Cardiac muscle cell (in vitro differentiated cells and primary cell): ENCODE measurements at regions not wholly inside any gene's neighbourhood (a gene's known extent, or its start where the extent isn't known, plus 50 kb on each side); places are given as distances from the start of the nearest gene placed in this dataset.

Source experiments
- DNase-seq, 2 donors: peaks; one replicate each; pipeline versions ENCODE4 v3.0.0 to v3.0.0-alpha.2; 2010 to 2017; ENCODE audit warnings: low read depth in 1 of 2, low spot score in 1 of 2
- H3K27ac ChIP-seq: fragments of 200-600 bp; sonication (generic); 2 replicates; pipeline ENCODE4 v1.5.1; 2016
- H3K27me3 ChIP-seq: fragments of 200-600 bp; sonication (generic); 2 replicates; pipeline ENCODE4 v1.6.0; 2016; ENCODE audit warnings: control low read depth
- H3K36me3 ChIP-seq: fragments of 200-600 bp; sonication (generic); 2 replicates; pipeline ENCODE4 v1.5.1; 2016; ENCODE audit warnings: control low read depth
- H3K4me1 ChIP-seq: fragments of 200-600 bp; sonication (generic); 2 replicates; pipeline ENCODE4 v1.8.1; 2017; ENCODE audit warnings: low read depth, mild to moderate bottlenecking, mixed run types
- H3K4me3 ChIP-seq: fragments of 200-600 bp; sonication (generic); 2 replicates; pipeline ENCODE4 v1.5.1; 2016; ENCODE audit warnings: mild to moderate bottlenecking
- H3K9me3 ChIP-seq: fragments of 200-600 bp; sonication (generic); 2 replicates; pipeline ENCODE4 v1.5.1; 2017; ENCODE audit warnings: low read depth, mild to moderate bottlenecking, control low read depth
- CTCF ChIP-seq: IDR thresholded peaks from 2 replicates; pipeline ENCODE4 v1.5.1; 2012; ENCODE audit warnings: low read depth, mild to moderate bottlenecking, low read length

DNA sequence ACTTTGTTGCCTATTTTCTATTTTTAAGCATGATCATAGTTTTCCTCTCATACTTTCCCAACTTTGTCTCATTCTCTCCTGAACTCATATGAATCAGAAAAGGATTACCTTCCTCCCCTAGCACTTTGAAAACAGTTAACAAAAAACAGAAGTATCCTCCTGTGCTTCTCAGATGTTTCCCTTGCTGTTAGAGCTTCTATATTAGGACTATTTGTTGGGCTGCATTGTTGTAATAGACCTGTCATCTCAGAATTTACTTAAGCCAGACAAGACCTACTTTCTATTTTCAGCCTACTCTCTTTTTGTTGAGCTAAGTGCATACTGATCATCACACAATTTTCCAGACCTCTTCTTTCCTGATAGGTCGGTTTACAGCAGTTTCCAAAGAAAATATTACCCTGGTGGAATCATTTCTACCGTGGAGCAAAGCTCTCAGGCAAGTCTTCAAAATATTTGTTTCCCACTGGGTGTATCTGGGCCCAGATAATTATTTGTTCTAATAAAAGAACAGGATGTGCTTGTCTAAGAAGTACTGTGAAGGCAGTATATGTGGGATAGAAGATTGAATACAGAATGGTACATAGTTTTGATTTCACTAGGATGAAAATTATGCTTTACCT lies 411.9 kb upstream of the KLF6 start:
- no peaks in the 10 kb centered on the region for H3K9me3 ChIP-seq
- TF ChIP-seq CTCF = no peak
- H3K36me3 ChIP-seq = no peaks in the 10 kb centered on the region
- no peak overlapping the region for H3K4me3 ChIP-seq
- peak overlapping the region; percentile 94 for H3K27ac ChIP-seq
- peaks cover 24% of the 10 kb centered on the region for H3K4me1 ChIP-seq
- peak in 1 of 2 donors; percentile 61 for DNase-seq
- H3K27me3 ChIP-seq = no peaks in the 10 kb centered on the region

DNA sequence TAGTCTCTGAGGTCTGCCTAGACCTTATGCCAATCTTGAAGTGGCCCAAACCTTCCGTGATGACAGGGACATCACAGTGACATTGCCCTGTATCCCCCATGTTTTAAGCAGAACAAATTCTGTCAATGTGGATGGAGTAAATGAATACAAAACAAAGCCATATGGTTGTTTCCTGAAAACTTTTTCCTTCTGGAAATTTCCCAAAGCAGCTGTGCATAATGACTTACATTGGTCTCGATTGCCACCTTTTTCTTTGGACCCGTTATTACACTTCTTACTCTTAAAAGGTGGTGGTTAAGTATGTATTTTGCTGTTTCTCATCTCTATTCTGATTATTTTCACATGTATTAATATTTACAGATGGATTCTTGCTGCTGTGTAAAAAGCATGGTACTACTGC lies 411.2 kb upstream of the KLF6 start:
- no peaks in the 10 kb centered on the region for H3K27me3 ChIP-seq

GRCh38 chr10:4195213-4195612 lies 410.2 kb upstream of the KLF6 start:
- Histone ChIP-seq H3K4me1 (peaks cover 24% of the 10 kb centered on the region), H3K9me3 (no peaks in the 10 kb centered on the region), H3K27ac (no peak overlapping the region), H3K4me3 (no peak overlapping the region), H3K36me3 (no peaks in the 10 kb centered on the region), H3K27me3 (no peaks in the 10 kb centered on the region)
- no peak for TF ChIP-seq CTCF
- no peak for DNase-seq

More for the DNA sequence above, 411.2 kb upstream of the KLF6 start:
- H3K4me1 ChIP-seq = peaks cover 24% of the 10 kb centered on the region
- H3K4me3 ChIP-seq = no peak overlapping the region
- TF ChIP-seq CTCF = no peak
- DNase-seq = no peak
- H3K27ac ChIP-seq = peak overlapping the region; percentile 94
- no peaks in the 10 kb centered on the region for H3K9me3 ChIP-seq
- H3K36me3 ChIP-seq = no peaks in the 10 kb centered on the region

DNA sequence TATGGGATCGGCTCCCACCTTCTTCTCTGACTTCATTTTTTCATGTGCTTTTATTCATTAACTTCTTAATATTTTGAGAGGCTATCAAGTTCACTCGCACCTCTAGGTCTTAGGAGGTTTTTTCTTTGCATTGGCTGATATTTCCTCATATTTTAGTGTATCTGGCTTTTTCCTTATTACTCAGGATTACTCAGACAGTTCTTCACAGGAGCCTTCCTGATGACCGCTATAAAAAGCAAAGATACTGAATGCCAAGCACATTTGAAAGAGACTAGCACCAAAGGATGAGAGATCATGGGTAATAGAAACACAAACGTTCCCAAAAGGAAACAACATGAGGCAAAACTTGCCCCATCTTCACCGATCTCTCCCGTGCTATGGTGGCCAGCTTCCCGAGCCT lies 409.2 kb upstream of the KLF6 start:
- no peak for TF ChIP-seq CTCF
- H3K9me3 ChIP-seq = no peaks in the 10 kb centered on the region
- H3K4me1 ChIP-seq = peaks cover 24% of the 10 kb centered on the region
- no peak overlapping the region for H3K4me3 ChIP-seq
- no peak overlapping the region for H3K27ac ChIP-seq
- no peaks in the 10 kb centered on the region for H3K27me3 ChIP-seq
- no peak for DNase-seq
- H3K36me3 ChIP-seq = no peaks in the 10 kb centered on the region

DNA sequence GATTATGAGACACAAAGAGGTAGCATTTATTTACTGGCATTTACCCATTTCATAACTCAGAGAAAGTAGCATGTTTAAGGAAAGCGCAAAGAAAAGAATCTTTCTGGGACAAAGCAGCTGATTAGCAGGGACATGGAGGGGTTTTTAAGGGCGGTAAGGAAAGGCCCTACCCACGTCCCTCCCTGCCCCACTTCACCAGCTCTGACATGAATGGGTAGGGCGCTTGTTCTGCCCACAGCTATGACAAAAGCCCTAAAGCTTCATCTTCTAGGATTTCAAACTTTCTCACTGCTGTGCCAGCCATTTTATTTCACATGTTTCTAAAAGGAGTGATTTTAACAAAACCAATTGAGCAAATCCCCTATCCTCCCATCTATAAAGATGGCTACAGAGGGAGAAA lies 406.9 kb upstream of the KLF6 start:
- Histone ChIP-seq H3K36me3 (no peaks in the 10 kb centered on the region), H3K9me3 (no peaks in the 10 kb centered on the region), H3K4me3 (no peak overlapping the region), H3K4me1 (peaks cover 10% of the 10 kb centered on the region), H3K27ac (no peak overlapping the region), H3K27me3 (no peaks in the 10 kb centered on the region)
- no peak for DNase-seq
- TF ChIP-seq CTCF = no peak
